ENCODE measurements at regions not wholly inside any gene's neighbourhood (a gene's known extent, or its start where the extent isn't known, plus 50 kb on each side); places are given as distances from the start of the nearest gene placed in this dataset.

DNA sequence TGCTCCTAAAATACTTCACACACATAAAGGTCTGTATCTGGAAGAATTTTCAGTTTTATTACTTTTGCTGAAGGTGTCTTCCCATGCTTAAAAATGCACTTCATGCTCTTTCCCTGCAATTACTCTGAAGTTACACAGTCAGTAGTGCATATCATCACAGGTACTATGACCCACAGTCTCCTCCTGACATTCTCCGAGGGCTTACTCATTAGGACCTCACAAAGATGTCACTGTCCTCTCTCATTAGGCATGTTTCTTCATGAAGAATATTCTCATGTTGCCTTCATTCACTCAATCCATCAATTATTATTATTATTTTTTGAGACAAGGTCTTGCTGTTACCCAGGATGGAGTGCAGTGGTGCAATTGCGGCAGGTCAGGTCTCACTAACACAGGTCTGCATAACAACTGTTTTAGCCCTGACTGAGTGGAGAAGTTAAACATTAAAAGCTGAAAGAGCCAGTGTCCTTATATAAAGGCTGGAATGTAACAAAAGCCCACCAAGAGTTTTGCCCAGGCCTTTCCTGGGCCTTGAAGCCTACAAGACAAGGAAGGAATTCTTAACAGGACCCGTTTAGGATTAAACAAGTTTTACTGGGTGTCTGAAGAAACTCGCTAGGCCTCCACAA is 119.5 kb upstream of the WSCD2 start:
- TF ChIP-seq POLR2A (IDR thresholded peaks at IDR 0.05): no peak
- TF ChIP-seq, protein P1, sequence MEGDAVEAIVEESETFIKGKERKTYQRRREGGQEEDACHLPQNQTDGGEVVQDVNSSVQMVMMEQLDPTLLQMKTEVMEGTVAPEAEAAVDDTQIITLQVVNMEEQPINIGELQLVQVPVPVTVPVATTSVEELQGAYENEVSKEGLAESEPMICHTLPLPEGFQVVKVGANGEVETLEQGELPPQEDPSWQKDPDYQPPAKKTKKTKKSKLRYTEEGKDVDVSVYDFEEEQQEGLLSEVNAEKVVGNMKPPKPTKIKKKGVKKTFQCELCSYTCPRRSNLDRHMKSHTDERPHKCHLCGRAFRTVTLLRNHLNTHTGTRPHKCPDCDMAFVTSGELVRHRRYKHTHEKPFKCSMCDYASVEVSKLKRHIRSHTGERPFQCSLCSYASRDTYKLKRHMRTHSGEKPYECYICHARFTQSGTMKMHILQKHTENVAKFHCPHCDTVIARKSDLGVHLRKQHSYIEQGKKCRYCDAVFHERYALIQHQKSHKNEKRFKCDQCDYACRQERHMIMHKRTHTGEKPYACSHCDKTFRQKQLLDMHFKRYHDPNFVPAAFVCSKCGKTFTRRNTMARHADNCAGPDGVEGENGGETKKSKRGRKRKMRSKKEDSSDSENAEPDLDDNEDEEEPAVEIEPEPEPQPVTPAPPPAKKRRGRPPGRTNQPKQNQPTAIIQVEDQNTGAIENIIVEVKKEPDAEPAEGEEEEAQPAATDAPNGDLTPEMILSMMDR (IDR thresholded peaks at IDR 0.05): no peak

All from adrenal gland (tissue), 5 donors.